G401 (cell line): ENCODE measurements at regions not wholly inside any gene's neighbourhood (a gene's known extent, or its start where the extent isn't known, plus 50 kb on each side); places are given as distances from the start of the nearest gene placed in this dataset.

ENCODE experiments used
- DNase-seq: peaks from one replicate; pipeline ENCODE4 v3.0.0-alpha.2; 2015; ENCODE audit warnings: low spot score
- in situ Hi-C: cut with HindIII; loops from 2 replicates; pipeline ENCODE4 v1.10.0; 2016; ENCODE audit warnings: low sequenced_read_pairs, mixed read lengths

DNA sequence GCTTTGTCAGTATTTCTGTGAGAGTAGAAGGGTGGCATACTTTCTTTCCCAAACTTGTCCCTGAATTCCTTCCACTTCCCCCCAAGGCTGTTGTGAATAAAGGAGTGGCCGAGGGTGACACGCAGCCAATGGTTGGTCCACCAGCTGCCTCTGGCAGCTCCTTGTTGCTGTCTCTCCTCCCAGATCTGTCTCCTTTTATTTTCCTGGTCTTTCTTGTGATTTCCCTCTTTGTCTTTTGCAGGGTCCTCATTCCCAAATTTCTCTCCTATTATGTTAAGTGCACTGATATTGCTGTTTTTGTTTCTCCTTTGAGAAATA, 137.5 kb upstream of the HMHB1 start:
- in situ Hi-C loops, result no loop called here
- DNase-seq, result no peak

- DNase-seq, result no peak
- in situ Hi-C loops, result no loop called here
Measured at GRCh38 chr5:143673676-143674468, 138.1 kb upstream of the HMHB1 start.

- in situ Hi-C loops, result no loop called here
Measured at GRCh38 chr5:143672806-143673205, 139.2 kb upstream of the HMHB1 start.

GRCh38 chr5:143671674-143672569, 140.0 kb upstream of the HMHB1 start:
- no peak for DNase-seq
- in situ Hi-C loops, result no loop called here

More at GRCh38 chr5:143672806-143673205, 139.2 kb upstream of the HMHB1 start:
- DNase-seq, result no peak

- in situ Hi-C loops, result no loop called here
- no peak for DNase-seq
Measured at GRCh38 chr5:143671021-143671420, 140.9 kb upstream of the HMHB1 start.

- no peak for DNase-seq
- in situ Hi-C loops, result no loop called here
Measured at GRCh38 chr5:143665866-143666265, 146.1 kb upstream of the HMHB1 start.

DNA sequence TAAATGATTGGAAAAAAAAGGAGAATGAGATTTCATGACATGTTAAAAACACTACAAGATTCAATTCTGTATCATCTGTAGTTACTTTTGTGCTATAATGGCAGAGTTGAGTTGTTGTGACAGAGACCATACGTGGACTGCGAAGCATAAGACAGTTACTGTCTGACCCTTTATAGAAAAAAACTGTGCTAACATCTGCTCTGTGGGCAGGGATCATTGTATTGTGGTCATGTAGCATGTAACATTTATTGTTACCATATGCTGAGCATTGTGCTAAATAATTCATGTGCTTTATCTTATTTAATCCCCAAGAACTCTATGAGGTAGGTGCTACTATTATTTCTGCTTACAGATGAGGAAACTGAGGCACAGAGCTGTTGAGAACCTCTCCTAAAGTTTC, 147.3 kb upstream of the HMHB1 start:
- no peak for DNase-seq

DNA sequence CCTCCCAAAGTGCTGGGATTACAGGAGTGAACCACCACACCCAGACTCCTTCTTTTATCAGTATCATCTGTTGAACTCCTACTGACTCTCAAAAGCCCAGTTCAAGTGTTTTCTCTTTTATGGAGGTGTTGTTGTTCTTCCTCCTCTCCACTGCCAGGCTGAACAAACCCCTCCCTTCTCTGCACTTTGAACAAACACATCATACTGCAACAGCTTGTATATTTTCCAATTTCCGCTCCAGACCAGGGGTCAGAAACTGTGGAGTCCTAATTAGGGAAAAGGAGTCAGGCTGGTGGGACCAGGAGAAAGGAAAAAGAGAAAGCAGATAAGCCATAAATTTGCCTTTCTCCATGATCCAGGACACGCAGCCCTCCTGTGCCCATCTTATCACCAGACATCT, 148.1 kb upstream of the HMHB1 start:
- in situ Hi-C loops, result no loop called here
- no peak for DNase-seq

More for the DNA sequence above, 147.3 kb upstream of the HMHB1 start:
- in situ Hi-C loops, result no loop called here

GRCh38 chr5:143662020-143662419, 149.9 kb upstream of the HMHB1 start:
- DNase-seq, result no peak
- in situ Hi-C loops, result no loop called here

DNA sequence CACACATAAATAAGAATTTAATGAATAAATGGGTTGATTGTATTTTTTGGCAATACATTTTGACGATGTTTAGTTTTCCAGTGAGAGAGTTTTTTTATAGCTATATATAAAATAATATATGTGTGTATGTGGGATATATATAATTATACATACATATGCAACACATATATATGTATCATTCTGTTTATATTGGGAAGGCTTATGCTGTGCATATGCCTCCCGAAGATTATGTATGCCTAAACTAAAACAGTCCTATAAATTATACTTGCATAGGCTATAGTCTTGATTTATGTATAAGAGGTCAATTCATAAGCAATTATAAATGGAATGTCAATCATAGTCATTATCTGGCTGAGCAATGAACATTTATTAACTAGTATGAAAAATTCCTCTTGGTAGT, 151.3 kb upstream of the HMHB1 start:
- DNase-seq, result no peak
- in situ Hi-C loops, result no loop called here

DNA sequence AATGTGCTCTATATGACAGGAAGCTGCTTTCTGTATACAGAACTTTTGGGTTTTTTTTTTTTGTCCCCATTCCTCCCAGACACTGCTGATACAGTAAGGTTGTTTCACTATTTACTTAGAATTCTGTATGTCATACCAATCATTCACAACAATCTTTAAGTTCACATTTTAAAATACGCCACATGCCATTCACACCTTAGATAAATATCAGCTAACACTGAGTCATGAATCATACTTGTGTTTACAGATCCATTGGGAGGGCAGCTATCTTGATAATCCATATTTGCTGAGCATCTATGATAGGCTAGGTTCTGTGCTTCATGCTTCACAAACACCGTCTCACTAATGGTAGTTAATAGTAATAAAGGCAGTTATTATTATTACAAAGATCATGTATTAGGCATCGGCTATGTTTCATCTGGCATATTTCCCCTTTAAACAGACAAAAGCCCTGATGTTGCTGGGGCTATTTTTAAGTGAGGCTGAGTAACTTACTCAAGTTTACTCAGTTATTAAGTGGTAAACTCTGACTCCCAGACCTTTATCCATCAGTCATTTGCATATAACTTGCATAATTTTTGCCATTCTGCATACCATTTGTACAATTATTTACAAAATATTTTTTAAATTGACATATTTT, 152.2 kb upstream of the HMHB1 start:
- in situ Hi-C loops, result no loop called here
- DNase-seq, result no peak

DNA sequence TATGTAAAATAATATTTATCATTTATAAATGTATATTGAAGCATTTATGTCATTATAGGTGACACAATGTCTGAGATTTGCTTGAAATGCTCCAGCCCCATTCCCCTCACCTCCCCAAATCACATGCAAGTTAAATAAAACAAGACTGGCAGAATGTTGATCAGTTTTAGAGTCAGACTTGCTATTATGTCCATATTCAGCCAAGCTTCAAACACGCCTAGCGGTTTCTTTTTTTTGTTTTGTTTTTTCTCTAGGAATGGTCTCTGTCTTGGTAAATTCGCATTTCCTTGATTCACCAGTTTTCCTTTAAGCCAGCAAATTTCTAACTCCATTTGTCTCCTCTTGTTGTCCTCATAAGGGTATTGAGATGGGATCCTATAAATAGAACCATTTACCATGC, 153.0 kb upstream of the HMHB1 start:
- in situ Hi-C loops, result no loop called here
- DNase-seq, result no peak

- in situ Hi-C loops, result no loop called here
- peak; percentile 4 for DNase-seq
Measured at GRCh38 chr5:143657647-143658285, 154.2 kb upstream of the HMHB1 start.

- no peak for DNase-seq
- in situ Hi-C loops, result no loop called here
Measured at GRCh38 chr5:143653766-143654282, 158.1 kb upstream of the HMHB1 start.

DNA sequence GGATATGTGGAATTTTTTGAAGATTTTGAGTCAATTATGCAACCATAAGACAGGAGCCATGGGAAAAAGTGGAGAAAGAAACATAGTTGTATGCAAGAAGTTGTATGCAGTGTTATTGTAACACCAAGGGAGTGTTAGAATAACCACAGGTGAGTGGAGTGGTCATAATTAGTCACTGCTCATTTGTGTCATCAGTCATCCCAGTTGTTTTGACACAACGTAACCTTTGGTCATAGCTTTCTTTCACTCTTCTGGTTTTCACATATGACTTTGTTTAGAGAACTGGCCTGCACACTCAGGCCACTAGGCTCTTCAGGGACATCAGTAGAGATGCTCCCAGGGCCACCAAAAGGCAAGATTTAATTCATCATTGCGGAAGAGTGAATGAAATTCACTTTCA, 158.7 kb upstream of the HMHB1 start:
- in situ Hi-C loops, result no loop called here
- DNase-seq, result no peak

DNA sequence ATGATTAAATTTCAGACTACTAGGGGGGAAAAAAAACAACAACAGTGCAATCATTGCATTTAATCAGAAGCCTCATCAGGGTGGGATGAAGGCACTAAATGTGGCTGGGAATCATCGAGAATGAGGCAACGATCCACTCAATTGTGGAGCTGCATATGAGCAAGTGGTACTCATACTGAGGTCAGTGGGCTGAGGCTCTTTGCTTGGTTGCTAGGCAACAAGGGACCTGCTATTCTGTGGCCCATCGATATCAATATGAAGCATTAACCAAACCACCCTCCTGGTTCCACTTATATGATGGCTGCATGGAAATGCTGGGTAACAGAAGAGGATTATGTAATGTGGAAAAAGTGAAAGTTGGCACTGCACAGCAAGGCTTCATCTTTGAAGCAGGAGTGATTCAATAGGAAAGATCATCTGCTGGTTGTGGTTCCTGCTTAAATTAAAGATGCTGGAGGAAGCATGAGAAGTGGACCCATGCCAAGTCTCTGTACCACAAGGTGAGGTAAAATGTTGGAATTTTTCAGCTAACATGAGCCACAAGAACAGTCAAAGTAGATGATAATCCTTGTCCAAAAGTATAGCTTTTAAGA, 159.8 kb upstream of the HMHB1 start:
- peak; percentile 51 for DNase-seq
- in situ Hi-C loops, result no loop called here

DNA sequence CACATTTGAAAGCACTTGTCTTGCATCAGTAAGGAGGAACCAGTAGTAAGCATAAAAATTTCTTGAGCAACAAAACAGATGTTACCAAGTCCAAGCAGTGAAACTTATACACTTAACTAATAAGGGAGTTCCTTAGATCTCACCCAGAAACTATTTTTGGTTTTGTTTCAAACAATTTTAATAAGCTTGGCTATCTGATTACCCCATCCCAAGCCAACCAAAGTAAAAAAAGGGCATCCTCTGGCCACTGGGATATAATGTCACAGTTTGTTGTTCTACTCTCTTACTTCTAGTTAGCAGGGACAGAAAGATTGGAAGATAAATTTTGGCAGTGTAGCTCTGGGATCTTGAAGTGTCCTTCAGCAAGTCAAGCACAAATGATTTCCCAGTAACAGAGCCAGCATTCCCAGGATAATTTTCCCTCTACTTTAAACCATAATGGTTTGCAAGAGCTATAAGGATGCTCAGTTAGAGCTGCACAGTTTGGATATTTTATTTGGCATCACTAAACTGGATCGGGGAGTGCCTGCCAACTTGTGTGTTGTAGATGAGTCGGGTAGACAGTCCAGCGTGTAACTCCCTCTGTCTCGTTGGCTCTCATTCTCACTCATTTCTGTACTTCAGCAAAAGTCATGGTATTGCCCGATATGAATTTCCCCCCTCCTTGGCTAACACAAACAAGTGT, 161.9 kb upstream of the HMHB1 start:
- DNase-seq, result peak; percentile 49
- in situ Hi-C loops, result no loop called here

GRCh38 chr5:143648696-143649095, 163.3 kb upstream of the HMHB1 start:
- in situ Hi-C loops, result no loop called here

GRCh38 chr5:143646961-143647360, 165.0 kb upstream of the HMHB1 start:
- no peak for DNase-seq
- in situ Hi-C loops, result no loop called here

More at GRCh38 chr5:143648696-143649095, 163.3 kb upstream of the HMHB1 start:
- no peak for DNase-seq
